Stimulated activated naive CD8-positive, alpha-beta T cell treated with anti-CD3 and anti-CD28 coated beads, Interleukin-15, Interleukin-2, amounts not matched to agents 100 ng/mL and 50 ng/mL, for 24 hours (primary cell): ENCODE measurements at regions not wholly inside any gene's neighbourhood (a gene's known extent, or its start where the extent isn't known, plus 50 kb on each side); places are given as distances from the start of the nearest gene placed in this dataset.

Experiments used
- H3K27ac Mint-ChIP-seq: one replicate; pipeline ENCODE4 v1.8.0; 2021; ENCODE audit warnings: mild to moderate bottlenecking, mixed read lengths
- H3K27me3 Mint-ChIP-seq: one replicate; pipeline ENCODE4 v1.8.0; 2021; ENCODE audit warnings: mixed read lengths
- H3K36me3 Mint-ChIP-seq: one replicate; pipeline ENCODE4 v1.8.0; 2021; ENCODE audit warnings: low read depth, mixed read lengths
- H3K4me1 Mint-ChIP-seq: one replicate; pipeline ENCODE4 v1.8.0; 2021; ENCODE audit warnings: low read depth, mixed read lengths
- H3K4me3 Mint-ChIP-seq: one replicate; pipeline ENCODE4 v1.8.0; 2021; ENCODE audit warnings: mild to moderate bottlenecking, mixed read lengths
- H3K9me3 Mint-ChIP-seq: one replicate; pipeline ENCODE4 v1.8.0; 2021; ENCODE audit warnings: mixed read lengths

DNA sequence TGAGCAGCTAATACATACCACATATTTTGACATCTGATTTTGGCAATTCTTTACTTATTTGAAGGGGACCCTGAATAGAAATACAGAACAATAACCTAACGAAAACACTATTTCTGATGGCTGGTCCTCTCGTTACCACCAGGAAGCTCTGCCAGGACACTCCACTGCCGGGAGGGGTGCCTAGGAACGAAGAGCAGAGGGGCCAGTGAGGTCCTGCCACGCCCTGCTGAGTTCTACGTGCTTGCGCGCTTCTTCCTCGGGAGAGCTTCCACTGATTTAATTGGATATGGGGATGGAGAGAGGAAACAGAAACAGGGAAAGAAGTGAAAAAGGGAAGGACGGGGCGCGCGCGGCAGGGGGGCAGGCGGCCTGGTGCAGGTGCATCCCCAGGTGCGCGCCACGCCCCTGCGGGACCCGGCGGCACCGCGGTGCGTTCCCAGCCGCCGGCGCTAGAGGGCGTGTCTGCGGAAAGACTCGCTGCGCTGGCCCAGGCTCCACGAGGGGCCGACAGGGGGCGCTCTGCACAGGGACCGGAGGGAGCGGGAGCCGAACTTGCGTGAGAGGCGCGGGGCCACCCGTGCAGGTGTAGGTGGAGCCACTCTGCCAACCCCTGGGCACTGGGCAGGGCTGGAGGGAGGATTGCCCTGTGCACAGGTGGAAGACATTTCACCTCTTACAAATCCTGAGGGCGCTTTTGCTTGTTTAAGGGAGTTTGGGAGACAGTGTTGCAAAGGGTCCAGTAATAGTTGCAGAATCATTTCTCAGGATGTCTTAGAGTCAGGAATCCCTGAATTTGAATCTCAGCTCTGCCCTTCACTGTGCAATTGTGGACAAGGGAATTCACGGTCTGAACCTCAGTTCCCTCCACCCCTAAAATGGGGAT is 986.3 kb upstream of the TMEM132C start:
- Mint-ChIP-seq H3K27ac (no peak overlapping the region), H3K36me3 (no peaks in the 10 kb centered on the region), H3K4me1 (no peaks in the 10 kb centered on the region), H3K4me3 (no peak overlapping the region), H3K27me3 (peaks cover 8% of the 10 kb centered on the region), H3K9me3 (no peaks in the 10 kb centered on the region)

GRCh38 chr12:127282786-127283565 is 984.0 kb upstream of the TMEM132C start:
- Mint-ChIP-seq H3K36me3 (no peaks in the 10 kb centered on the region), H3K27me3 (peaks cover 5% of the 10 kb centered on the region), H3K27ac (no peak overlapping the region), H3K4me3 (no peak overlapping the region), H3K4me1 (no peaks in the 10 kb centered on the region), H3K9me3 (no peaks in the 10 kb centered on the region)

GRCh38 chr12:127284021-127284420 is 982.9 kb upstream of the TMEM132C start:
- H3K36me3 Mint-ChIP-seq: no peaks in the 10 kb centered on the region
- H3K27me3 Mint-ChIP-seq: peaks cover 5% of the 10 kb centered on the region
- H3K4me1 Mint-ChIP-seq: no peaks in the 10 kb centered on the region
- no peak overlapping the region for H3K4me3 Mint-ChIP-seq
- no peak overlapping the region for H3K27ac Mint-ChIP-seq
- no peaks in the 10 kb centered on the region for H3K9me3 Mint-ChIP-seq

DNA sequence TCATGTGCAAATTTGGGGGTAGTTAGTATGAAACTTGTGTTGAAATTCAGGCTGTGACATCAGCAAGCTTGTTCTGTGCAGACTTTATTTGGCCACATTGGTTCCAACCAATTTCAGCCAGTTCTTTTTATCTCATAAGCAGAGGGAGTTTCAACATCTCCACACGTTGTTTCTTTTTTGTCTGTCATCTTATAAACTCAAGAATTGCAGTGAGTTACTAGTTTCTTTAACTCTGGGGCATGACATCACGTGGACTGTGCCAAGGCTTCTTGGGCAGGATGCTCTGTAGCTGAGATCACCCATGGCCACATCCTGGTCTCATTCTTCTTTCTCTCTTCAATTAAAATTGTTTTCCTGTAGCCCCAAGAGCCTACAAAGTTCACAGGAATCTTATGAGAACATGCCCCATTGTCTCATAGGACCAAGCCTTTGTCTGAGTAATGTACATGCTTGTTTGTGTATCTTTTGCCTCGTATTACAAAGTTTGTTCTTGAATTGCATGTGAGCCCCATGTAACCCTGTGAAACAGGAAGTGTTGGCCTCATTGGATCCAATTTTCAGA is 982.0 kb upstream of the TMEM132C start:
- H3K4me1 Mint-ChIP-seq: no peaks in the 10 kb centered on the region
- H3K27ac Mint-ChIP-seq: no peak overlapping the region
- peaks cover 5% of the 10 kb centered on the region for H3K27me3 Mint-ChIP-seq

DNA sequence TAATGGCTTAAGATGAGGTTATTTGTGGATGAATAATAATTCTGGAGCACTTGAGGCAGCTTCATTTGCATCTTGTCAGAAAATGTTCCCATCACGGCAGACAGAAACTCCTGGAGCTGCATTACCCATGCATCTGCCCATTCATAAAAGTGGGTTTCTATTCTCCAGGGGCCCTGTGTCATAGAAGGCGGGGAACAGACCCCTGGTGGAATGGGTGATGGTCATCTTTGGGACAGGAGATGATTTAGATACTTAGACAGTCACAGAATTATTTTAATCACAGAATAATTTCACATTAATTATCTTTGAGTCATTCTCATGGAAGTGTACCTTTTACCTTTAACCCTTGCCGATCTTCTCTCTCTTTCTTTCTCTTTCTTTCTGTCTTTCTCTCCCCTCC is 980.7 kb upstream of the TMEM132C start:
- Mint-ChIP-seq H3K4me1 (no peaks in the 10 kb centered on the region), H3K27ac (no peak overlapping the region), H3K4me3 (no peak overlapping the region), H3K9me3 (no peaks in the 10 kb centered on the region), H3K27me3 (no peaks in the 10 kb centered on the region), H3K36me3 (no peaks in the 10 kb centered on the region)

More for the DNA sequence above, 982.0 kb upstream of the TMEM132C start:
- Mint-ChIP-seq H3K36me3 (no peaks in the 10 kb centered on the region), H3K9me3 (no peaks in the 10 kb centered on the region), H3K4me3 (no peak overlapping the region)

DNA sequence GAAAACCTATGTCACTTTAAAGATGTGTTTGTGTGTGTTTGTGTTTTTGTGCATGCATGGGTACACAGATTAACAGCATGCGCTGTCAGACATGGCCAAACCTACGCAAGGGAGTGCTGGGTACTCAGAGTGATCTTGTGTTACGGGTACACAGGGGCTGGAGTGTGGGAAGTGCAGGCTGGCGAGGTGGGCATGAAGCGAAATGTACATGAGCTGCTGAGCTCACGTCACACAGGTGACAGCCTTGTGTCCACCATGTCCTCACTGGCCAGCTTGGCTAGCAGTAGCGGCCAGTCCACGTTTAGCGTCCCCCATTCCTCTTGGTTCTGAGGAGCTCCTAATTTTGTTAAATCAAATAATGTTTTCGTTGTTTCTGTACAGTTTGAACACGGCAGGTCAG is 979.7 kb upstream of the TMEM132C start:
- no peaks in the 10 kb centered on the region for H3K36me3 Mint-ChIP-seq
- H3K9me3 Mint-ChIP-seq: no peaks in the 10 kb centered on the region
- H3K4me3 Mint-ChIP-seq: no peak overlapping the region
- H3K27ac Mint-ChIP-seq: no peak overlapping the region
- H3K4me1 Mint-ChIP-seq: no peaks in the 10 kb centered on the region
- H3K27me3 Mint-ChIP-seq: no peaks in the 10 kb centered on the region

DNA sequence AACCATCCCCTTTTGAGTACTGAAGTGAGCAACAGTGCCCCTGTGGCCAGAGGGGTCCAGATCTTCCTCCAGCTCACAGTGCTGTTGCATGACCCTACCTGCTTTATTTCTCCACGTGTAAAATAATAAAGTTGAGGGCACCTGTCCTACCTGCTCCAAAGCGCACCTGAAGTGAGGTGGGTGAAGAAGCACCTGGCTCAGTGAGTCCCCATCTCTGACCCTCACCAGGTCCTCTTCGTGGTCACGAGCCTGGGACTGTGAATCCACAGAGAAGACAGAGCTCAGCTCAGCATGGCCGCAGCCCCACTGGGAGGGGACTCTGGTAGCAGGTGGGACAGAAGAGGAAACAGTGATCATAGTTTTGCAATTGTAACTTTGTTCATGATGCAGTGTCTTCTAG is 976.7 kb upstream of the TMEM132C start:
- Mint-ChIP-seq H3K9me3 (no peaks in the 10 kb centered on the region), H3K27ac (no peak overlapping the region)

DNA sequence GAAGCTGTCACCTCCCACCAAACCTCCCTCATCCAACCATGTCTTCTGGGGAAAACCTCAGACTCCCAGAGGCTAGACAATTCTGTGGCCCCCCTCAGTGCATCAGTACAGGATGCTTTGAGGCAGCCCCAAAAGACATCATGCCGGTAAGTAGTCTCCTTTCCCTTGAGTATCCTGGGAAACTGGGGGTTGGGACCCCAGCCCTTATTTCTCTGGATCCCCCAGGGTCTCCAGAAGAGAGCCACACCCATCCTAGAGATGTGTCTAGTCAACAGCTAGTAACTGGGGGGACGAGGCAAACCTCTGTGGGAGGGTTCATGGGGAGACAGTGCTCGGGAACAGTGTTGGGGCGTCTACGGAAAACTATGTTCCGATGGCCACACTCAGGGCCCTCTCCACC is 974.2 kb upstream of the TMEM132C start:
- no peaks in the 10 kb centered on the region for H3K36me3 Mint-ChIP-seq
- no peaks in the 10 kb centered on the region for H3K4me1 Mint-ChIP-seq
- no peaks in the 10 kb centered on the region for H3K9me3 Mint-ChIP-seq
- no peak overlapping the region for H3K27ac Mint-ChIP-seq
- no peak overlapping the region for H3K4me3 Mint-ChIP-seq
- no peaks in the 10 kb centered on the region for H3K27me3 Mint-ChIP-seq

More for the DNA sequence above, 976.7 kb upstream of the TMEM132C start:
- no peaks in the 10 kb centered on the region for H3K27me3 Mint-ChIP-seq
- H3K4me3 Mint-ChIP-seq: no peak overlapping the region
- no peaks in the 10 kb centered on the region for H3K36me3 Mint-ChIP-seq
- H3K4me1 Mint-ChIP-seq: no peaks in the 10 kb centered on the region

- no peak overlapping the region for H3K4me3 Mint-ChIP-seq
- no peaks in the 10 kb centered on the region for H3K36me3 Mint-ChIP-seq
- H3K27me3 Mint-ChIP-seq: no peaks in the 10 kb centered on the region
- H3K9me3 Mint-ChIP-seq: no peaks in the 10 kb centered on the region
- H3K27ac Mint-ChIP-seq: no peak overlapping the region
- no peaks in the 10 kb centered on the region for H3K4me1 Mint-ChIP-seq
Observed at GRCh38 chr12:127293507-127294310, 973.3 kb upstream of the TMEM132C start.

GRCh38 chr12:127294651-127295210 is 972.2 kb upstream of the TMEM132C start:
- H3K4me1 Mint-ChIP-seq: no peaks in the 10 kb centered on the region
- no peak overlapping the region for H3K27ac Mint-ChIP-seq
- no peaks in the 10 kb centered on the region for H3K27me3 Mint-ChIP-seq
- no peaks in the 10 kb centered on the region for H3K9me3 Mint-ChIP-seq
- no peaks in the 10 kb centered on the region for H3K36me3 Mint-ChIP-seq
- H3K4me3 Mint-ChIP-seq: no peak overlapping the region

DNA sequence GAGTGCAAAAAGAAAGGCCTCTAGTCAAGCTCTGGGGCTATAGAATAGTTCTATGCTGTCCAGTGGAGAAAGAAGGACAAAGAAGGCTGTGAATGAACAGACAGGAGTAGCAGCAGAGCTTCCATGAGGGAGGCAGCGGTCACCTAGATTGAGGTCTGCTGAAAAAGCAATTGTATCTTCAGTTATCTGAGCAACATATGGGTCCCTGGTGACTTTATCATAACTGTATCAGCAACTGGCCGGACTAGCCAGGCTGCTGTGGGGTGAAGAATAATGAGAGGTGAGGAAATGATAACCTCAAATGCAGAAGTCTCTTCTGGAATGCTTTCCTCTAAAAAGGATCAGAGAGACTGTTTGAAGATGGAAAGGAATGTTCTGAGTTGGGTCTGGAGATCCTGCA is 971.3 kb upstream of the TMEM132C start:
- Mint-ChIP-seq H3K27ac (no peak overlapping the region), H3K9me3 (no peaks in the 10 kb centered on the region), H3K36me3 (no peaks in the 10 kb centered on the region), H3K4me1 (no peaks in the 10 kb centered on the region), H3K4me3 (no peak overlapping the region), H3K27me3 (no peaks in the 10 kb centered on the region)

- no peaks in the 10 kb centered on the region for H3K9me3 Mint-ChIP-seq
- H3K4me3 Mint-ChIP-seq: no peak overlapping the region
- H3K27ac Mint-ChIP-seq: no peak overlapping the region
- H3K27me3 Mint-ChIP-seq: no peaks in the 10 kb centered on the region
- no peaks in the 10 kb centered on the region for H3K4me1 Mint-ChIP-seq
- no peaks in the 10 kb centered on the region for H3K36me3 Mint-ChIP-seq
Observed at GRCh38 chr12:127296591-127296990, 970.4 kb upstream of the TMEM132C start.

- Mint-ChIP-seq H3K4me3 (no peak overlapping the region), H3K27ac (no peak overlapping the region), H3K4me1 (no peaks in the 10 kb centered on the region), H3K36me3 (no peaks in the 10 kb centered on the region), H3K27me3 (no peaks in the 10 kb centered on the region), H3K9me3 (no peaks in the 10 kb centered on the region)
Observed at GRCh38 chr12:127297327-127297726, 969.6 kb upstream of the TMEM132C start.

DNA sequence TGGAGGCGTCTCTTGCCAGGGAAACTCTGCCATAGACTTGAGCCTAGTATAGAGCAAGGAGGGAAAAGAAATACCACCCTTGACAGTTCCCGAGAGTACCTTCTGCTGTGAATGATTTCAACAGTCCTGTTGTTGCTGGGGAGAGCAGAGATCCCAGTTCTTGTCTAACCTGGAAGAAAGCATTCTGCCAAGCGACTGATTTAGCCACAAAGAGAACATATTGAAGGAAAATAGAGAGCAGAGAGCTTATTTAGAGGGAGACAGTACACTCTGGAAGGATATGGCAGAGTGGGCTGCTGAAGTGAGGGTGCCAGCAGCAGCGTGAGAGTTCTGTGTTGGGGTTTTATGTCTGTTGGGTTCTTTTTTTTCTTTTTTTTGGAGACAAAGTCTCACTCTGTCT is 966.9 kb upstream of the TMEM132C start:
- H3K27me3 Mint-ChIP-seq: peaks cover 4% of the 10 kb centered on the region
- no peak overlapping the region for H3K27ac Mint-ChIP-seq
- H3K4me1 Mint-ChIP-seq: no peaks in the 10 kb centered on the region
- no peaks in the 10 kb centered on the region for H3K36me3 Mint-ChIP-seq
- H3K9me3 Mint-ChIP-seq: no peaks in the 10 kb centered on the region
- no peak overlapping the region for H3K4me3 Mint-ChIP-seq
